Mucosa of rectum (tissue), 2 donors: ENCODE measurements at regions not wholly inside any gene's neighbourhood (a gene's known extent, or its start where the extent isn't known, plus 50 kb on each side); places are given as distances from the start of the nearest gene placed in this dataset.

Experiments
- H3K27ac ChIP-seq, 2 donors: one replicate each; pipeline ENCODE4 v1.7.0; 2013; ENCODE audit warnings: inconsistent platforms in 2 of 2, low read depth in 2 of 2, low read length in 2 of 2
- H3K27me3 ChIP-seq, 2 donors: one replicate each; pipeline ENCODE4 v1.7.0; 2013; ENCODE audit warnings: low read length in 2 of 2; ENCODE audit not compliant: control insufficient read depth in 2 of 2, insufficient read depth in 2 of 2
- H3K36me3 ChIP-seq, 2 donors: one replicate each; pipeline ENCODE4 v1.7.0; 2013; ENCODE audit warnings: low read length in 2 of 2; ENCODE audit not compliant: control insufficient read depth in 2 of 2, insufficient read depth in 2 of 2
- H3K4me1 ChIP-seq, 2 donors: one replicate each; pipeline ENCODE4 v1.7.0; 2013; ENCODE audit warnings: low read length in 2 of 2, mild to moderate bottlenecking in 1 of 2; ENCODE audit not compliant: control insufficient read depth in 2 of 2, insufficient read depth in 2 of 2
- H3K4me3 ChIP-seq, 2 donors: one replicate each; pipeline ENCODE4 v1.7.0; 2013; ENCODE audit warnings: low read length in 2 of 2
- H3K9ac ChIP-seq, 2 donors: one replicate each; pipeline ENCODE4 v1.7.0; 2013; ENCODE audit warnings: low read length in 2 of 2, low read depth in 1 of 2, mild to moderate bottlenecking in 1 of 2
- H3K9me3 ChIP-seq, 2 donors: one replicate each; pipeline ENCODE4 v1.7.0; 2013; ENCODE audit warnings: low read length in 2 of 2; ENCODE audit not compliant: control insufficient read depth in 2 of 2
- donor health status: healthy.
- donor health status: Normal muscosa, but diverticular disease.

- no peak overlapping the region for H3K27ac ChIP-seq
- H3K9me3 ChIP-seq, result no peaks in the 10 kb centered on the region
- no peaks in the 10 kb centered on the region for H3K27me3 ChIP-seq
- no peak overlapping the region for H3K4me3 ChIP-seq
- H3K36me3 ChIP-seq, result no peaks in the 10 kb centered on the region
- no peaks in the 10 kb centered on the region for H3K4me1 ChIP-seq
- no peak overlapping the region for H3K9ac ChIP-seq
Observed at GRCh38 chr10:53255661-53256205, 483.1 kb upstream of the MBL2 start.

DNA sequence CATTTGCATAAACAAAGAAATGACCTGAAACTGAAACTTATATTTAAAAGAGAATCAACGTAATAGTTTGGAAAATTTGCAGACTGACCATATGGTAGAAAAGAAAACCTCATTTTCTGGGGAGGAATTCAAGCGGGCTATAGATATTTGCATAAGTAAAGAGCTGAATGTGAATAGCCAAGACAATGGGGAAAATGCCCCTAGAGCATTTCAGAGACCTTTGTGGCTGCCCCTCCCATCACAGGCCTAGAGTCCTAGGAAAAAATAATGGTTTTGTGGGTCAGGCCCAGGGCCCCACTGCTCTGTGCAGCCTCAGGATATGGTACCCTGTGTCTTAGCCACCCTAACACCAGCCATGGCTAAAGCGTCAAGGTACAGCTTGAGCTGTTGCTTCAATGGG lies 480.6 kb upstream of the MBL2 start:
- no peaks in the 10 kb centered on the region for H3K27me3 ChIP-seq
- no peaks in the 10 kb centered on the region for H3K36me3 ChIP-seq
- no peak overlapping the region for H3K27ac ChIP-seq
- no peaks in the 10 kb centered on the region for H3K4me1 ChIP-seq
- no peak overlapping the region for H3K9ac ChIP-seq
- no peaks in the 10 kb centered on the region for H3K9me3 ChIP-seq
- no peak overlapping the region for H3K4me3 ChIP-seq

DNA sequence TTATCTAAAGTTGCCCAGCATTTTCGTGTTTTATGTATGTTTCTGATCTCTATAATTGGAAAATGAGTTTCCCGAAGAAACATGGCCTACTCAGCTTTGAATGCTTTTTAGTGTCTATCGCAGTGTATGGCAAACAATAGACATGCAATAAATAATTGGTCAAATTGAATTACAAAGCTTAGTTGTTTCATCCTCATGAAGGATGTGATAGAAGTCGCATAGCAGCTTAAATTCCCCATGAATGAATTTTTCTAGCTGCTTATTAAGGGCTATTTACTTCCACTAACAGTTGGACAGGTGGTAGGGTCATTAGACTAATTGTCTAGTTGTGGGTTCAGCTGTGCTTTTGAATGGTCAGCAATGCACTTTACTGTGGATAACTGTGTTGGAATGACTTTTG lies 467.3 kb upstream of the MBL2 start:
- Histone ChIP-seq H3K27me3 (no peaks in the 10 kb centered on the region), H3K4me1 (no peaks in the 10 kb centered on the region), H3K36me3 (no peaks in the 10 kb centered on the region), H3K27ac (no peak overlapping the region), H3K9ac (no peak overlapping the region), H3K4me3 (no peak overlapping the region), H3K9me3 (no peaks in the 10 kb centered on the region)

DNA sequence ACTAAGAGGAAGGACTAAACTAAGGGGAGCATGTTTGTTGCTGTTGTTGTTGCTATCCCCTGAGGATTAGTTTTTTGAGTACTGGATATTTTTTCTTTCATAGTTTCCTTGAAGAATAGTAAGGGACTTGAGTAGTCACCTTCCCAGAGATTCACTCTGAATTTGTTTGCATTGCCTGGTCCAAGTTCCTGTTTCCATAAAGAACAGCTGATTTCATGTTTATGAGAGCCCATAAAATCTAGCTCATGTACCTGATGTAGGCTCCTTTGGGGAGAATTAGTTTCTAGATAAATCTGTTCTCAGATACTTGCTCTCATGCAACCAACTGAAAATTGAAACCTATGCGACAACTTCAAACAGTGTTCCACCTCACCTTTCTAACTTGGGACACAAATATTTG lies 464.4 kb upstream of the MBL2 start:
- Histone ChIP-seq H3K9ac (no peak overlapping the region), H3K9me3 (no peaks in the 10 kb centered on the region), H3K27me3 (no peaks in the 10 kb centered on the region), H3K36me3 (no peaks in the 10 kb centered on the region), H3K4me1 (no peaks in the 10 kb centered on the region), H3K4me3 (no peak overlapping the region), H3K27ac (no peak overlapping the region)

DNA sequence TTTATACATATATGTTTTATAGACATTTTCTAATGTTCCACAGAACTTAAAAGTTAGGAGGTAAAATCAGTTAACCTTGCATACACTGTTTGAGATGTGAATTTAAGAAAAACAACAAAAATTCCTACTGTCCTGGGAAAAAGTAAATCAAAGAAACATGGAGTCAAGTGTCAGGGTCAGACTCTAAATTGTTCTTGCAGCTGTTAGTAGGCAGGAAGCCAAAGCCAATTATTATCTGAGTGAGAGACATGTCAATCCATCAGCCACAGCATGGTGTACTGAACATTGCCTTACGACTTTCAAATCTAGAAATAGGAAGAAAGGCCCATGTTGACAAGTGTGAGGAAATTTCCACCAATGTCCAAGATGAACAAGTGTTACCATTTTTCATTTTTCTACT lies 461.2 kb upstream of the MBL2 start:
- H3K9ac ChIP-seq, result no peak overlapping the region
- H3K4me3 ChIP-seq, result no peak overlapping the region
- no peaks in the 10 kb centered on the region for H3K27me3 ChIP-seq
- H3K9me3 ChIP-seq, result no peaks in the 10 kb centered on the region
- no peak overlapping the region for H3K27ac ChIP-seq
- no peaks in the 10 kb centered on the region for H3K36me3 ChIP-seq
- no peaks in the 10 kb centered on the region for H3K4me1 ChIP-seq

- Histone ChIP-seq H3K4me3 (no peak overlapping the region), H3K27ac (no peak overlapping the region), H3K4me1 (no peaks in the 10 kb centered on the region), H3K9me3 (no peaks in the 10 kb centered on the region), H3K36me3 (no peaks in the 10 kb centered on the region), H3K27me3 (no peaks in the 10 kb centered on the region), H3K9ac (no peak overlapping the region)
Observed at GRCh38 chr10:53230651-53231050, 458.1 kb upstream of the MBL2 start.

GRCh38 chr10:53223851-53224250 lies 451.3 kb upstream of the MBL2 start:
- no peaks in the 10 kb centered on the region for H3K36me3 ChIP-seq
- H3K9ac ChIP-seq, result no peak overlapping the region
- H3K27me3 ChIP-seq, result no peaks in the 10 kb centered on the region
- no peak overlapping the region for H3K4me3 ChIP-seq
- H3K4me1 ChIP-seq, result no peaks in the 10 kb centered on the region
- no peak overlapping the region for H3K27ac ChIP-seq
- no peaks in the 10 kb centered on the region for H3K9me3 ChIP-seq

DNA sequence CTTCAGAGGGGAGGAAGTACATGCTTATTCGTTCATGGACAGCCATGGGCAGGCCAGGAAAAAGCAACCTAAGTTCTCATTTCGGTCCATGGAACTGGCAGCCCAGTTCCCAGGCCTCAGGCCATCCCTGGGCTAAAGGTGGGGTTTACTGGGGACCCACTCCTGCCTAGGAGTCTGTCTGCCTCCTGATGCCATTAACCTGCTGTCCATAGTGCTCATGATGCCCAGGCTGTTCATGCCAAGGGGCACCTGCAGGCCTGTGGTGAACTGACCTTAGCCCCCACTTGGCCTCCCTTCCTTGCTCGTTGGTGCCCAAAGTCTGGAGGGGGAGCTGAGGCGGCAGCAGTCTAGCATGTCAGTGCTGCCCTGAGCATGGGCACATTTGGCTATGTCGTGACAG lies 450.2 kb upstream of the MBL2 start:
- no peaks in the 10 kb centered on the region for H3K4me1 ChIP-seq
- no peaks in the 10 kb centered on the region for H3K36me3 ChIP-seq
- H3K9me3 ChIP-seq, result no peaks in the 10 kb centered on the region
- no peak overlapping the region for H3K4me3 ChIP-seq
- no peaks in the 10 kb centered on the region for H3K27me3 ChIP-seq
- H3K9ac ChIP-seq, result no peak overlapping the region
- no peak overlapping the region for H3K27ac ChIP-seq

- Histone ChIP-seq H3K36me3 (no peaks in the 10 kb centered on the region), H3K27ac (no peak overlapping the region), H3K9ac (no peak overlapping the region), H3K9me3 (no peaks in the 10 kb centered on the region), H3K27me3 (no peaks in the 10 kb centered on the region), H3K4me1 (no peaks in the 10 kb centered on the region), H3K4me3 (no peak overlapping the region)
Observed at GRCh38 chr10:53209944-53210611, 437.5 kb upstream of the MBL2 start.

- Histone ChIP-seq H3K27me3 (no peaks in the 10 kb centered on the region), H3K9ac (no peak overlapping the region), H3K9me3 (no peaks in the 10 kb centered on the region), H3K4me3 (no peak overlapping the region), H3K36me3 (no peaks in the 10 kb centered on the region), H3K4me1 (no peaks in the 10 kb centered on the region), H3K27ac (no peak overlapping the region)
Observed at GRCh38 chr10:53183733-53184132, 411.1 kb upstream of the MBL2 start.
